ENCODE measurements at regions not wholly inside any gene's neighbourhood (a gene's known extent, or its start where the extent isn't known, plus 50 kb on each side); places are given as distances from the start of the nearest gene placed in this dataset.
"Not testable (repeated sequence)": the region's sequence is repeated elsewhere in the genome, so short reads cannot be mapped to it uniquely, and the experiment has no call there.

DNA sequence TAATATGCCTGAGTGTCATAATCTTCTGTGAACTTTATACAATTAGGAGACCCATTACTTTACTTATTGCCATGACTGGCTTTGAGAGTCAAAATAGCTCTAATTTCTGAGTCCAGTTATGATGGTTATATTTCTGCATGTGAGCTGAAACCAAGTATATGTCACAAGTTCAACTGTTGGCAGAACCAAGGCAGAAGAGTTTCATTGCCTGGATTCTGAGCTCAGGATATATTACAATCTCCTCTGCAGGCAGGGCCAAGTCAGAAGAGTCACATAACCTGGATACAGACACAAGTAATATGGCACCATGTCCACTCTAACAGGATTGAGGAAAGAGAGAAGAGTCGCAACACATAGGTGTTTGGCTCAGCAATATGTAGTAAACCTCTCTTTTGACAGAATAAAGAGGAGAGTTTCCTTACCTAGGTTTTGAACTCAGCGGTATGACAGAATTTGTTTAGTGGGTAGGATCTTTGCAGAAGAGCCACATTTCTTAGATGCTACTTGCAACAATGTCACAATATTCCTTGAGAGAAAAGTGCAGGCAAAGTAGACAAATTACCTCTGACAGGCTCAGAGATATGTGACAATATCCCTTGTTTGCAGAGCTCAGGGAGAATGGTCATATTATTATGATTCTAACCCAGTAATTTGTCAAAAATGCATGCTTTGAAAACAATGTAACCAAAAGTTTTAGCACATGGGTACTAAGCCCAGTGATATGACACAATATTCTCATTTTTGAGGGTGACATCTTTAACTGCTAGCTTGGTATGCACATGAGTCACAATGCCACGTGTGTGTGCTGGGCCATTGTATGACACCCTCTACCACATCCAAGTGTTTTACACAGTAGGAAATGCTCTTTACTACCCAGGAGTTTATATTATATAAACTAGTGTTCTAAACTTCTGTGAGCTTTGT, 895.3 kb upstream of the AMELY start:
- no peak for DNase-seq (ENCODE audit: low read depth in 2 of 2)

GRCh38 chrY:7805624-7806023, 894.1 kb upstream of the AMELY start:
- DNase-seq (ENCODE audit: low read depth in 2 of 2), result no peak

GRCh38 chrY:7803737-7804136, 892.2 kb upstream of the AMELY start:
- no peak for DNase-seq (ENCODE audit: low read depth in 2 of 2)

DNA sequence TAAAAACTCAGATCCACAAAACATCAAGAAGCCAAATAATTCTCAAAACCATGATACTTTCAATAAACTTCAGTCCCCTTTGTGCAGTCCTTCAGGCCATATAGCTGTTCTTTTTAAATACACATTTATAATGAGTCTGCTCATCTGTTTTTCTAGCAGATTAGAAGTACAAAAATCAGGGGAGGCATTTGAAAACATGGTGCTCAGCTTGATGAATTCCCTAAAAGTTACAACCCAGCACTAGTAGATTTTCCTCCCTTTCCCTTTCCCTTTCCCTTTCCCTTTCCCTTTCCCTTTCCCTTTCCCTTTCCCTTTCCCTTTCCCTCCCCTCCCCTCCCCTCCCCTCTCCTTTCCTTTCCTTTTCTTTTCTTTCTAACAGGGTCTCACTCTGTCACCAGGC, 884.6 kb upstream of the AMELY start:
- DNase-seq (ENCODE audit: low read depth in 2 of 2), result no peak

GRCh38 chrY:7794441-7794840, 882.9 kb upstream of the AMELY start:
- DNase-seq (ENCODE audit: low read depth in 2 of 2), result no peak

DNA sequence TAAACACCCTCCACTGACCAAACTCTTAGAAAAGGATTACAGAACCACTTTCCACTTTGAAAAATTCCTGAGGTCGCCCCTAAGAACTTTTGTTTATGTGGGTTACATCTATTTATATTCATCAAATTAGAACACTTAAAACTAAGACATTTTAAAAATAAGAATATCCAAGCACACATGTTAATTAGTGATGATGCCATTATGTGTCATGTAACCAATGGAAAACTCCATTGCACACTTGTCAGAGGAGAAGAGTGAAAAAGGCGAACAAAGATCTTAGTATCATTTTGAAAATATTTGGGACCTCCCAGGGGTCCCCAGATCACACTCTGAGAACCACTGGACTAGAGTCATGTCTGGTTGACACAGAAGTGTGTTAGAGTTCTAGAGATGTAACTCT, 882.4 kb upstream of the AMELY start:
- no peak for DNase-seq (ENCODE audit: low read depth in 2 of 2)

DNA sequence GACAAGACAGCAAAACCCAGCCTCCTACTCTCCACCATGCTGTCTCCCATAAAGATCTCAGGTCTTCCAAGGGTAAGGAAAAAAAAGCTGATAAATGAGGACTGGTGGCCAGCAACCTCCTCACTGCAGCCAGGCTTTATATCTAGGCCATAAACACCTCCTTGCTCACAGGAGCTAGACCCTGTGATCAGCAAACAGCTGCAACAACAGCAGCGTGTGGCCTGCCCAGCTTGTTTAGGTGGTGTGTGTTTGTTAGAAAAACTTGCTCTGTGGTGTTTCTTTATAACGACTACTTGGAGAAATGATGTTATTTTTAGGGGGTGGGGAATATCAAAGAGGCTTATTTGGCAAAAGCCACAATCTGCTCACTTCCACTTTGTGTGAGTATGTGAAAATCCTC, 880.9 kb upstream of the AMELY start:
- DNase-seq (ENCODE audit: low read depth in 2 of 2), result no peak

- no peak for DNase-seq (ENCODE audit: low read depth in 2 of 2)
Measured at GRCh38 chrY:7781501-7781900, 869.9 kb upstream of the AMELY start.

DNA sequence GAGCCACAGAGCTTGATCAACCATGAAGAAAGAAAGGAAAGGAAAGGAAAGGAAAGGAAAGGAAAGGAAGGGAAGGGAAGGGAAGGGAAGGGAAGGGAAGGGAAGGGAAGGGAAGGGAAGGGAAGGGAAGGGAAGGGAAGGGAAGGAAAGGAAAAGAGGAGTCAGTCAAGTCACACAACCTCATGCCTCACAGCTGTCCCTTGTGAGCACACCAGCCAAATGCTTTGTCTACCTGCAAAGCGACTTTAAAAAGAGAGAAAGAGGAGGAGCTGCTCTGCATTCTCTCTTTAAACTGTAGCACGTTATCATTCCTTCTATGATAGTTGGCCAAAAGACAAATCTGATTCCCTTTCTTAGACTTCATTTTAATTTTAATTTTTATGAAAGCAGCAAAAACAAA, 863.9 kb upstream of the AMELY start:
- DNase-seq (ENCODE audit: low read depth in 2 of 2), result not testable (repeated sequence)

DNA sequence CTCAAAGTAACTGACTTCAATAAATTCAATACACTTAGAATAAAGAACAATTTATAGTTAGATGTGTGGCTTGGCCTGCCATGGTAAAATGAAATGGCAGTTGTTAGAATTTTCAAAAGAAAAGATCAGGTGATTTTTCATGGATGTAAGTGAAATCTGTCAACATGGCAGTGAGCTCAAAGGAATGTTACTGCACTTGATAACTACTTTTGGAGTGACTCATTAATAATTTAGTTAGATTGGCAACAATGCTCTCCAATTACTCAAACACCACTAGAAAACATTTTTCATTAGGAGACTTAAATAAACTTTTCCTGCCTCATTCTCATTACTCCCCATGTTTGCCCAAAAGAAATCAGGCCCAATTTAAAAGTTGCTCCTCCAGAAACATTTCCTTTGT, 860.2 kb upstream of the AMELY start:
- no peak for DNase-seq (ENCODE audit: low read depth in 2 of 2)

DNA sequence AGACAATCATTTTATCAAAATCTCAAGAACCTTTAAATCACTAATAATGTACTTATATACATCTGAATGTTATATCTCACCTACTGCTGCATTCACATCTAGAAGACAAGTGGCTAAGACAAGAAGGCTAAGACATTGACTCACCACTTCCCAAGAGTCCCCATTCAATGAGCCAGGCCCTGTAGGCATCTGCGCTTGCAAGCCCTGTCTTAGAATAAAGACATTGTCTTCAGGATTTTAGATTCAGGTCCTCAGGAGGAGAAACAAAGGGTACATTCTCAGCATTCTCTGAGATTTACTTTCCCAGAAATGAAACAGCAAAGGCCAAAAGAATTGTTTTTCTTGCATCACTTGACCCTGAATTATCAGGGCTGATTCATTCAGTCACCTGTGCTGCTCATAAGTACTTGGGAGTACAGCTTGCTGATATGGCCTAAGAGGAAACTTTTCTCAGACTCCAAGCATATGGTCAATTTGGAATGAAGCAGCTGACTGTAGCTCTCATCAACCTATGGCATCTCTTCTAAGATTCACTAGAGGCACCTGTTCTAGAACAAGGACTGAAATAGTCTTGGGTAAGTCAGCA, 858.3 kb upstream of the AMELY start:
- DNase-seq (ENCODE audit: low read depth in 2 of 2), result no peak

- DNase-seq (ENCODE audit: low read depth in 2 of 2), result no peak
Measured at GRCh38 chrY:7768901-7769300, 857.3 kb upstream of the AMELY start.

DNA sequence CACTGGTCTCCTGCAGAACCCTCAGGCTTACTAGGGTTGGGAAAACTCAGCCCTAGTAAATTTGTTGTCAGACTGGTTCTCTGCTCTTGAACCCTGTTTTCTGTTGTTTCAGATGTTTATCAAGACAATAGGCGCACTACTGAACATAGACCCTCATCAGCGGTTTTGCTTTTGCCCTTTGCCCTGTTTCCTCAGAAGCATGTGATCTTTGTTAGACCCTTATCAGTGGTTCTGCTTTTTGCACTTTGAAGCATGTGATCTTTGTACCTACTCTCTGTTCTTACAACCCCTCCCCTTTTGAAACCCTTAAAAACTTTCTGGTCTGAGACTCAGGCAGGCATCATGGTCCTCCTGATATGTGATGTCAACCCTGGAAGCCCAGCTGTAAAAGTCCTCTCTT, 842.2 kb upstream of the AMELY start:
- no peak for DNase-seq (ENCODE audit: low read depth in 2 of 2)

- no peak for DNase-seq (ENCODE audit: low read depth in 2 of 2)
Measured at GRCh38 chrY:7746781-7747180, 835.2 kb upstream of the AMELY start.

DNA sequence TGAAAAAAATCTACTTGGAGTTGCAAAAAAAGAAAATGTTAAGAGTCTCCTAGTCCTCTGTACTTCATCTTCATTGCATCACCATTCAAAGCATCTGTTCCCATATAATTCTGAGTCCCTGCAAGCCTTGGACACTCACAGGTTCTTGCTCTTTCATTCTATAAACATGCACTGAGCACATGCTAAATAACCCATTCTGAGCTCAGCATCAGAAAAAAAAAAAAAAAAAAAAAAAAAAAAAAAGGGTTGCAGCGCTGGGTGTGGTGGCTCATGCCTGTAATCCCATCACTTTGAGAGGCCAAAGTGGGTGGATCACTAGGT, 834.0 kb upstream of the AMELY start:
- DNase-seq (ENCODE audit: low read depth in 2 of 2), result no peak

DNA sequence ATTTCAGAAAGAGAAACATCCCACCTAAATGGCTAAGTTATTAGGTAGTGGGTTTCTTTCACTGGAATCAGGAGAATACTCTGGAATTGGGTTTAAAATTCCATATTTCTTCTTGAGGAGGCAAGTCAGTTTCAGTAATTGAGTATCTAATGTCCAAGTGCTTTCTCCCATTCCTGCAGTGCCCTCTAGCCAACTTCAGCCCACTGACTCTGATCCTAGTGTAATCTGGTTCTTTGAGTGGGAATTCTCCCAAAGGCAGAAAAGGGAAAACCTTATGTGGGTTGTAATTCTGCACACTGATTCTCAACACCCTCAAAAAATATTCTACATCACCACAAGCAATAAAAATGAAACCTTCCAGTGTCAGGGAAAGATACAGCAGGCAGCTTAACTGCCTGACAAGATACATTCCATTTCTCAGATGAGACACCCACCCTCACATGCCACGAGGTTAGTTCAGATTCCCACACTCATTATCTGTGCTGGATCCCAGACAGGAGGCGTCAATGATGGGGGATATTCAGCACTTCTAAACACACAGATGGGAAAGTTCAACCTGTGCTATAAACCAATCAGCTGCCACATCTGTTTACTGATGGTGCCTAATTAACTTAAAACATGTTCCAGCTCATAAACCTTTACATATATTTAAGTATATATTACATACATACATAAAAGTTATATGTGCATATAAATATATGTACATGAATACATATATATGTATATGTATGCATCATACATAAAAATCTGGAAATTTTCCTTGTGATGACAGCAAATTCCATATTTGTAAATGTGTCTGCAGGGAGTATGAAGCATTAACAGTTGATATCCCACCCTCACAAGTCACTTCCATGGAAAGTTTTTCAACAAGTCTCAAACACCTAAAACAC, 833.4 kb upstream of the AMELY start:
- DNase-seq (ENCODE audit: low read depth in 2 of 2), result no peak

DNA sequence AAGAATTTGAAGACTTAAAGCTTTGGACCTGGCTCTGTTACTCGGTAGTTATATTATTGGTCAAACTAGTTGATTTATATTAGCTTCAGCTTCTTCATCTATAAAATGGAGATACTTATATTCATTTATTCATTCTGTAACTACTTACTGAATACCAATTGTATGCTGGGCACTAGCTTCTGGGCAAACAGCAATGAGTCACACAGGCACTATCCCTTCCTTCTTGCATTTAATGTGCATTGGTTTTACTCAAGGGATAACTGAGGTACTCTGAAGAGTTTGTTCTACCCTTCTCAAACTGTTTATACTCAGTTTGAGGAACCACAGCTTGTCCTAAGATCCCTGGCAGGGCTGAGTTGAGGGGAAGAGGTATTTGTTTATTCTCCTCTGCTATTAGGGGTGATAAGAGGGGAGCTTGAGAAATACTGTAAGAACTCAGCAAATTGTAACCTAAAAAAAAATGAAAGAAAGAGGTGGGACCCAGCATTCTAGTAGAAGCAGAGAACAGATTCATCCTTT, 825.4 kb upstream of the AMELY start:
- no peak for DNase-seq (ENCODE audit: low read depth in 2 of 2)

- DNase-seq (ENCODE audit: low read depth in 2 of 2), result no peak
Measured at GRCh38 chrY:7731651-7732050, 820.1 kb upstream of the AMELY start.

- DNase-seq (ENCODE audit: low read depth in 2 of 2), result no peak
Measured at GRCh38 chrY:7730664-7731063, 819.1 kb upstream of the AMELY start.

- DNase-seq (ENCODE audit: low read depth in 2 of 2), result no peak
Measured at GRCh38 chrY:7730071-7730470, 818.5 kb upstream of the AMELY start.

DNA sequence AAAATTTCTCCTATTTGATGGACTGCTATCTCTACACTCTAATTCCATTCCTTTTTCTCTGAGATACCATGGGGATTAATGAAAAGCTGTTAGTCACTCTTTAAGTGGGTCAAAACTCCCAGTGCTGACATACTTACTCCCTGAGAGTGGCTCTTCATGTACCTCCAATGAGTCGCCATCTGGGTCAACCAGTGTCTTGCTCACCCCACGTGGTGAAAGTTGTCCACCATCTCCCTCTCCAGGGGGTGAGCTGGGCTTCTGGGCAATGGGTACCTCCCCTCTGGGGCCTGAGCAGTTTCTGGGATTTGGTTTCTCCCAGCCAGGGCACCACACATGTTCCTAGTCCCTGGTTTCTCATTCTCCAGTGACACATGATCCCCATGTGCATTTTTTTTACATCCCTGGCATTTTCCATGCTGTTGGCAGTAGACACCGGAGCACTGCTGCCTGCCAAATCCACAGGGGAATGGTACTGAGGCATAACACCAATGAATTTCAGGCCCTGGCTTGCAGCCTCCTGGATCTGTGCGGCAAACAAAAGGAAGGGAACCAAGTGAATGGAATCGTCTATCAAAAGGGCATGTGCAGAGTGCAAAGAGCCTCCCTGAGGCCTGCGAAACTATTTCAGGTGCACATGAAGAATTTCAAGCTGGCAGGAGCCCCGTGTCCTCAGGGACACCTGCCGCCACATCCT, 817.9 kb upstream of the AMELY start:
- DNase-seq (ENCODE audit: low read depth in 2 of 2), result no peak

DNA sequence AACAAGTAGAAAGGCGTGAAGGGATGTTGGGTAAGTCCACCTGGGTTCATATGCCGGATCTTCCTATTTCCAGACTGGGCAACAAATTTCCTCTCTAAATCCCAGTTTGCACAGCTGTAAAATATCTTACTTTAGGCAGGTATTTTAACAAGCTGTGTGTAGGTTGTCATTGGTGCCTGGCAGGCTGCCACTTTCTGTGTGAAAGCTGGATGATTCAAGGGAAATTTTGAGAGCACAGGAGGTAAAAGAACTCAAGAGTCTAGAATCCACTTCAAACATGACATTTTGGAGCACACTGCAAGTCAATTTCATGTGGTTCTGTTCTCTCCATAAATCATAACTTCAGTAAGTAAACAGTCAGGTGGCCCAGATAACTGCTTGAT, 817.4 kb upstream of the AMELY start:
- peak in 1 of 2 donors; percentile 2 for DNase-seq (ENCODE audit: low read depth in 2 of 2)
